ACC112 (cell line): ENCODE measurements at regions not wholly inside any gene's neighbourhood (a gene's known extent, or its start where the extent isn't known, plus 50 kb on each side); places are given as distances from the start of the nearest gene placed in this dataset.
A peak's percentile ranks its signal among the peaks of the same experiment; 100 is the strongest.

Experiments
- H2AFZ ChIP-seq: fragments of 200-600 bp; sonication (generic); one replicate; pipeline ENCODE4 v1.6.0; 2017; ENCODE audit warnings: antibody characterized with exemption, low read length; ENCODE audit not compliant: unreplicated experiment
- H3K27ac ChIP-seq: fragments of 200-600 bp; sonication (generic); 2 replicates; pipeline ENCODE4 v1.5.1; 2014; ENCODE audit warnings: low read depth, mild to moderate bottlenecking, antibody characterized with exemption, low read length, moderate library complexity
- H3K27me3 ChIP-seq: fragments of 200-600 bp; sonication (generic); 2 replicates; pipeline ENCODE4 v1.6.1; 2014; ENCODE audit warnings: mild to moderate bottlenecking, antibody characterized with exemption, low read length, moderate library complexity, mixed read lengths; ENCODE audit not compliant: insufficient read depth
- H3K36me3 ChIP-seq: fragments of 200-600 bp; sonication (generic); 2 replicates; pipeline ENCODE4 v1.6.1; 2016; ENCODE audit warnings: mild to moderate bottlenecking, antibody characterized with exemption, low read length, moderate library complexity, mixed read lengths; ENCODE audit not compliant: insufficient read depth
- H3K4me1 ChIP-seq: fragments of 200-600 bp; sonication (generic); one replicate; pipeline ENCODE4 v1.6.1; 2016; ENCODE audit warnings: low read length, mixed read lengths; ENCODE audit not compliant: insufficient read depth, unreplicated experiment, control insufficient read depth
- H3K4me3 ChIP-seq: fragments of 200-600 bp; sonication (generic); 2 replicates; pipeline ENCODE4 v1.5.1; 2014; ENCODE audit warnings: mild to moderate bottlenecking, low read depth, low read length
- H3K79me2 ChIP-seq: fragments of 200-600 bp; sonication (generic); one replicate; pipeline ENCODE4 v1.6.0; 2016; ENCODE audit warnings: low read length; ENCODE audit not compliant: control insufficient read depth, unreplicated experiment, insufficient read depth

DNA sequence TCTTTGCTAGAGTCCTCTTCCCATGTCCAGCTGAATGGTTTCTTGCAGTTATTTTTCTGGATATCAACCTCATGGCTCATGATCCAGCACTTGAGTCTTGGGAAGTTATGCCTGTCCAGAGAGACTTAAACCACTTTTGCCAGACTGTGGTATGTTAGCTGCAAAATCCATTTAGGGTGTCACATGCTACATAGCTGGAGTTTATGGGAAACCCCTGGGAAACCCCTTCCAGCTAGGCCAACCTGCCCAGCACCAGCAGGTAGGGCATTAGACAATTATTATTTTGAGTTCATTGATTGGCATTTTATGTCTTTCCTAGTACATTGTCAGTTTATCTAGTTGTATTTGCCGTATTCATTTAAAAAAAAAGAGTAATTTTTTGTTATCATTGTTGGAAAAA is 797.8 kb downstream of the EFNB2 start:
- Histone ChIP-seq H3K79me2 (no peaks in the 10 kb centered on the region), H3K27ac (no peak overlapping the region), H2AFZ (no peak overlapping the region), H3K4me3 (no peak overlapping the region), H3K4me1 (no peaks in the 10 kb centered on the region), H3K27me3 (no peaks in the 10 kb centered on the region), H3K36me3 (no peaks in the 10 kb centered on the region)

DNA sequence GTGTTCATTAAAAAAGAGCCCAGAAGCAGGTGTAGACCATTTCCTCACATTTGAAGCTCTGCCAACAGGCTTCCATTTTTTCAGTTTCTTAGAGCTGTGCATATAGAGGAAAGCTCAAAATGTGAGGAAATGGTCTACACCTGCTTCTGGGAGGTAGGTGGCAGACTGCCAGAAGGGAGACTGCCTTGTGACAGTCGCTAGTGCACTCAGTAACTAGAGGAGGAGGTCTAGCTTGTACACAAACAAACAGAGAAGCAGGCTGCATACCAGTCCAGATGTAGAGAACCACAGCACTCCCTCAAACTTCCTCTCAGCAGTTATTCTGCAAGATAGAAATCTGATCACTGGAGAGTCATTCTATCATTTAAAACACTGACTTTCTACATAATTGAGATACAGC is 800.2 kb downstream of the EFNB2 start:
- no peaks in the 10 kb centered on the region for H3K4me1 ChIP-seq
- no peaks in the 10 kb centered on the region for H3K27me3 ChIP-seq
- no peak overlapping the region for H3K27ac ChIP-seq
- no peak overlapping the region for H2AFZ ChIP-seq
- no peak overlapping the region for H3K4me3 ChIP-seq
- H3K79me2 ChIP-seq = no peaks in the 10 kb centered on the region
- no peaks in the 10 kb centered on the region for H3K36me3 ChIP-seq

DNA sequence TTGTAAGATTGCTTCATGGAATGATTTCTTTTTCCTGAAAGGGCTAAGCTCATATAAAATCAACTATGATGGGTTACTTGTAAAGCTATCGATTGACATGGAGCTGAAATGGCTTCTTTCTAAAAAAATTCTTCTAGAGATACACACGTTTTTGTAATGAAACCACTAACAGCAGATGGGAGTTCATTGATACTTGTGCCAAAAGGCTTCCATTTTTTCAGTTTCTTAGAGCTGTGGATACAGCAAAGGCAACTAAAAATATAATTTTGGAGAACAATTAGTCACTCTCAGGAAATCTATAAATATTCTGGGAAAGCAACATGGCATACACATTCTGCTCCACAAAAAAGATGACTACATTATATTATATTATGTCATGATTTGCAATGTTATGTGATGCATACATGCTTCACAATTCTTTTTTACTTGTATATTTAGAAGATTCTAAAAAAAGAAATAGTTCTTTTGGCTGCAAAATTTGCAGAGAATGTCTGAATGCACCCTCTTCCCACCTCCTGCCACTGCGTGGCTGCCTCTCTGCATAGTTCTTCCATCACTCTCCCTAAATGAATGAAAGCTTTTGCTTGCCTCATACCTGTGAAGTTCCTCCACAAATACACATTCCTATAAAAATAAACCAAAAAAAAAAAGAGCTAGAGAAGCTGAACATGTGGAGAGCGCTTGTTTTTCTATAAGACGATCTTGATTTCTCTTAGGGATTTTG is 802.5 kb downstream of the EFNB2 start:
- no peaks in the 10 kb centered on the region for H3K27me3 ChIP-seq
- no peak overlapping the region for H3K27ac ChIP-seq
- peak overlapping the region; percentile 11 for H2AFZ ChIP-seq
- H3K4me1 ChIP-seq = no peaks in the 10 kb centered on the region
- H3K36me3 ChIP-seq = no peaks in the 10 kb centered on the region
- H3K4me3 ChIP-seq = no peak overlapping the region
- H3K79me2 ChIP-seq = no peaks in the 10 kb centered on the region

DNA sequence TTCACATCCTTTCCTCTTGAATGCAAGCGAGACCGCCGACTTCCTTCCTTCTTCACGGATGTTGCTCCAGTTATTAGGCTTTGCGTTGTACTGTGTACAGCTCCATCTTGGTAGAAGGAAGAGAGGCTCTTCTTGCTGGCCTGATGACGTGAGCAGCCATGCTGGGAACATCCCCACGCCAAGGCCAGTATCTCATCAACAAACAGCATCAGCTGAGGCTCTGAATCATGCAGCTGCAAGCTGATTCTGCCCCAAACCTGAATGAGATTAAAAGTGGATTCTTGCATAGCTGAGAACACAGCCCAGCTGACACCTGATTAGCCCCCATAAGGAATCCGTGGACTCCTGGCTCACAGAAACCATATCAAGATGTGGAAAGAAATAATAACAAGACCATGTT is 809.6 kb downstream of the EFNB2 start:
- H3K4me1 ChIP-seq = no peaks in the 10 kb centered on the region
- H3K27me3 ChIP-seq = no peaks in the 10 kb centered on the region
- no peak overlapping the region for H3K4me3 ChIP-seq
- no peak overlapping the region for H2AFZ ChIP-seq
- no peaks in the 10 kb centered on the region for H3K79me2 ChIP-seq
- no peaks in the 10 kb centered on the region for H3K36me3 ChIP-seq
- no peak overlapping the region for H3K27ac ChIP-seq

DNA sequence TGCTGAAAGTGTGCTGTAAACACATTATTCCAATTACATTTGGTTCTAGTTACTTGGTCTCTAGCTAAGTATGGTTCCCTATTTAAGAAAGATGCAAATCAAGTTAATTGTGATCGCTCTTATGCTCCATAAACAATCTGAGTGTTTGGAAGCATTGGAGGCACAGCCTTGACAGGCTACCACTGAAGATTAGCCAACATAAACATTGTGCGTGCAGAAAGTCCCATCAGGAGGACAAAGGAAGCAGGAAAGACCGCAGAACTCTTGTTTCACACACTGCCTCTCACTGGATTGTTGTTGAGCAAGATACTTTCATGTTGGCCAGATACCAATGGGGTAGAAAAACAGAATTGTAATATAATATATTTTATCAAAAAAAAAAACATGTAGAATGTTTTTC is 814.4 kb downstream of the EFNB2 start:
- Histone ChIP-seq H2AFZ (no peak overlapping the region), H3K4me1 (no peaks in the 10 kb centered on the region), H3K79me2 (no peaks in the 10 kb centered on the region), H3K27me3 (no peaks in the 10 kb centered on the region), H3K4me3 (no peak overlapping the region), H3K36me3 (no peaks in the 10 kb centered on the region), H3K27ac (no peak overlapping the region)

DNA sequence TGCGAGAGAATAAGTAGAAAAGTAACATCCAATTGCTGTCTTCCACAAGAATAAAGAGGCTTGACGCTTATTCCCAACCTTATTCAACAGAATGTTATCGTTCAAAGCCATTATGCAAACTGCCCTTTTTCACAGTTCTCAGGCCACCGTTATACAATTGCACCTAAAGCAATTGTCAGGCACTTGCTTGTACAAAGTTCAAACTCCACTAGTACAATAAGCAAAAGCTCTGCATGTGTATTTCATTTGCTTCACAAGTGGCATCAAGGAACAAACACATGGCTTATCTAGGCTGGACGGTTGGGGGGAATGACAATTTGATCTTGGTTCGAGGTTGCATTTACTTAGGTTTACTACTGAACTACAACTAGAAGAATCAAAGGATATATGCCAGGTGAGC is 815.6 kb downstream of the EFNB2 start:
- Histone ChIP-seq H3K4me3 (no peak overlapping the region), H3K4me1 (no peaks in the 10 kb centered on the region), H3K79me2 (no peaks in the 10 kb centered on the region), H3K27ac (no peak overlapping the region), H3K36me3 (no peaks in the 10 kb centered on the region), H3K27me3 (no peaks in the 10 kb centered on the region), H2AFZ (no peak overlapping the region)

DNA sequence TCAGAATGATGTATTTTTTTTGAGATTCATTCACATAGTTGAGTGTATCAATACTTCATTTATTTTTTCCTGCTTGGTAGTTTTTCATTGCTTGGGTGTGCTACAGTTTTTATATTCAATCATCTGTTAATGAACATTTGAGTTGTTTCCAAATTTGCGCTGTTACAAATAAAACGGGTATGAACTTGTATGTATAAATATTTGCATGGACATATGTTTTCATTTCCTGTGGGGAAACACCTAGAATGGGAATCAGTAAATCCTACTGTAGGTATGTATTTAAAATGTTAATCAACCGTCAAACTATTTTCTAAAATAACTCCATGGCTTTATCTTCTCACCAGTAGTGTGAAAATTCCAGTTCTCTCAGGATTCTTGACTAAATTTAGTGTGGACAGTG is 826.3 kb downstream of the EFNB2 start:
- Histone ChIP-seq H2AFZ (no peak overlapping the region), H3K79me2 (no peaks in the 10 kb centered on the region), H3K27ac (no peak overlapping the region), H3K27me3 (no peaks in the 10 kb centered on the region), H3K4me3 (no peak overlapping the region), H3K36me3 (no peaks in the 10 kb centered on the region), H3K4me1 (no peaks in the 10 kb centered on the region)

DNA sequence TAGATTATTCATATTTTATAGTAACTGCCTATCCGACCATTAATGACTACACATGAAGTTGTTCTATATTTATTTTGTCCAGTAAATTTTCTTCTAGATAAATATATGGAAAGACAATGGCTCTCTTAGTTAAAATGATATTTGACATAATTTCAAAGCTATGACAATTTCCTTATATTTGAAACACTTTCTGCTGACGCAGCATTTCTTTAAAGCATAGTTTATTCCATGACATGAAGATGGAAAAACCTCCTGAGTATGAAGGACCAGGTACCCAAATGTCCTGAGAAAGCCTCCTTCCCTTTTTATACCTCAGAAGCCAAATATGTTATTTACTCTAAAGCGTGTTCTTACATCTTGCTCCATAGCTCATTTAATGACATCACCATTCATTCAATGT is 831.6 kb downstream of the EFNB2 start:
- Histone ChIP-seq H3K4me3 (no peak overlapping the region), H3K4me1 (no peaks in the 10 kb centered on the region), H3K27me3 (no peaks in the 10 kb centered on the region), H3K27ac (no peak overlapping the region), H2AFZ (no peak overlapping the region), H3K36me3 (no peaks in the 10 kb centered on the region), H3K79me2 (no peaks in the 10 kb centered on the region)

DNA sequence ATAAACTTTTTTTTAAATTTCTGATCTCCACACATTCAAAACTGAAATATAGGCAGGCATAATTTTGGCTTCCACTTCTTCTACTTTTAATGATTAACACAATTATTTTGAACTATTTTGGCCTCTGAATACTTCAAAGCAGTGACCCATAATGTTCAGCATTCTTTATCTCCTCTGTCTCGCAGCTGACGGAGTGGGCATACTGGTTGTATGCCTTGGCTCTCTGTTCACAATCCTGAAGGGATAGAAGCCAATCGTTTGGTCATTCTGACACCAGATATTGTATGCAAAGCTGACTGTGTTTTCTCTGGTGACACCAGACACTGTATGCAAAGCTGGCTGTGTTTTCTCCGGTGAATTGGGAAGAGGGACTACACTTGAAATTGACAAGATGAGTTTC is 833.0 kb downstream of the EFNB2 start:
- Histone ChIP-seq H3K36me3 (no peaks in the 10 kb centered on the region), H3K4me1 (no peaks in the 10 kb centered on the region), H3K4me3 (no peak overlapping the region), H3K27me3 (no peaks in the 10 kb centered on the region), H2AFZ (no peak overlapping the region), H3K79me2 (no peaks in the 10 kb centered on the region), H3K27ac (no peak overlapping the region)

DNA sequence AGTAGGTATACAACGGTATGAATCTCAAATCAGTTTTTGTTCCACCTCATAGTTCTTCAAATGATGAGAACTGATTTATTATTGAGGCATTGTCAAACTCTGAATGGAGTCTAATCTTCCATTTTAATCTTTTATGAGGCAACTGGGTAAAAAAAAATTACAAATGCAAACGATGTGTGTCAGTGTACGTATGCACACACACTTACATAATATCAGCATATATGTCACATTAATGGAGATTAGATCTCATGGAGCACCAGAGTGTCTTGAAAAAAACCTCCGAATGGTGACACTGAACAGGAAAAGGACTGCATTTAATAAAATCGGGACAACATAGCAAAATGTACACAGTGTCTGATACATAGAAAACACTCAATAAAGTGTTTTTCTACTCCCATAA is 842.7 kb downstream of the EFNB2 start:
- H3K36me3 ChIP-seq = no peaks in the 10 kb centered on the region
- no peaks in the 10 kb centered on the region for H3K4me1 ChIP-seq
- H3K27ac ChIP-seq = no peak overlapping the region
- H2AFZ ChIP-seq = no peak overlapping the region
- H3K79me2 ChIP-seq = no peaks in the 10 kb centered on the region
- no peak overlapping the region for H3K4me3 ChIP-seq
- no peaks in the 10 kb centered on the region for H3K27me3 ChIP-seq

DNA sequence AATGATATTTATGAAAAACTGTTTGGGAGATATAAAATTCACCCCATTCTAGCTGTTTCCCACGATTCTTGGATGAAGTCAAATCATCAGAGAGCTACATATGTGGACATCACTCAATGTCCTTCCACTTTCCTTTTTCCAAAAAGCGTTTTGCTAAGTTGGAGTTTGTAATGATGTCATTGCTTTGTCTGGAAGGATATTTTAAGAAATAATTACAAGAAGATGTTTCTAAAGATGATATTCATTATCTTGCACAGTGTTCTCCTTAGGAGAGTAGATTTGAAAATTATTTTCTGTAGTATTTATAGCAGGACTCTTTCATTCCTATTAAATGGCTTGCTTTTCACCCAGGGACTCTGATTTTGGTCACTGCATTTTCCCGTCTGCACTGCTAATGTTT is 851.2 kb downstream of the EFNB2 start:
- H3K4me1 ChIP-seq = no peaks in the 10 kb centered on the region
- H3K4me3 ChIP-seq = no peak overlapping the region
- H3K36me3 ChIP-seq = no peaks in the 10 kb centered on the region
- H3K27ac ChIP-seq = no peak overlapping the region
- H3K27me3 ChIP-seq = no peaks in the 10 kb centered on the region
- no peaks in the 10 kb centered on the region for H3K79me2 ChIP-seq
- no peak overlapping the region for H2AFZ ChIP-seq
